Neural crest cell (in vitro differentiated cells): ENCODE measurements at regions not wholly inside any gene's neighbourhood (a gene's known extent, or its start where the extent isn't known, plus 50 kb on each side); places are given as distances from the start of the nearest gene placed in this dataset.
"Not testable (repeated sequence)": the region's sequence is repeated elsewhere in the genome, so short reads cannot be mapped to it uniquely, and the experiment has no call there.

Experiments
- DNase-seq: peaks from one replicate; pipeline ENCODE4 v3.0.0; 2021; ENCODE audit warnings: low read depth, mixed read lengths, low spot score
- H3K27ac Mint-ChIP-seq: one replicate; pipeline ENCODE4 v1.8.0; 2021; ENCODE audit warnings: mild to moderate bottlenecking, mixed read lengths; ENCODE audit not compliant: unreplicated experiment
- H3K27me3 Mint-ChIP-seq: 2 replicates; pipeline ENCODE4 v1.8.0; 2021; ENCODE audit warnings: low read depth, mild to moderate bottlenecking, mixed read lengths
- H3K36me3 Mint-ChIP-seq: 2 replicates; pipeline ENCODE4 v1.8.0; 2021; ENCODE audit warnings: low read depth, mild to moderate bottlenecking, mixed read lengths
- H3K4me1 Mint-ChIP-seq: 2 replicates; pipeline ENCODE4 v1.8.0; 2021; ENCODE audit warnings: mixed read lengths
- H3K4me3 Mint-ChIP-seq: one replicate; pipeline ENCODE4 v1.8.0; 2021; ENCODE audit warnings: mild to moderate bottlenecking, mixed read lengths
- H3K9me3 Mint-ChIP-seq: 2 replicates; pipeline ENCODE4 v1.8.0; 2021; ENCODE audit warnings: mixed read lengths
- CTCF ChIP-seq: fragments of 200-600 bp; sonication (generic); conservative IDR thresholded peaks from 2 replicates; pipeline ENCODE4 v1.5.0; 2021; ENCODE audit warnings: antibody characterized with exemption, mild to moderate bottlenecking

- no peaks in the 10 kb centered on the region for H3K4me1 Mint-ChIP-seq
These were observed 75.7 kb downstream of the TNFAIP3 start for GRCh38 chr6:137942736-137943135.

GRCh38 chr6:137944381-137944780, 77.3 kb downstream of the TNFAIP3 start:
- not testable (repeated sequence) for H3K27me3 Mint-ChIP-seq, DNase-seq, H3K36me3 Mint-ChIP-seq, H3K4me3 Mint-ChIP-seq, H3K27ac Mint-ChIP-seq, H3K9me3 Mint-ChIP-seq, H3K4me1 Mint-ChIP-seq

More at GRCh38 chr6:137942736-137943135, 75.7 kb downstream of the TNFAIP3 start:
- no peak overlapping the region for H3K27ac Mint-ChIP-seq
- H3K9me3 Mint-ChIP-seq, result peaks cover 5% of the 10 kb centered on the region
- no peak overlapping the region for H3K4me3 Mint-ChIP-seq
- DNase-seq, result no peak
- no peak for TF ChIP-seq CTCF
- H3K27me3 Mint-ChIP-seq, result no peaks in the 10 kb centered on the region
- peaks cover 6% of the 10 kb centered on the region for H3K36me3 Mint-ChIP-seq

DNA sequence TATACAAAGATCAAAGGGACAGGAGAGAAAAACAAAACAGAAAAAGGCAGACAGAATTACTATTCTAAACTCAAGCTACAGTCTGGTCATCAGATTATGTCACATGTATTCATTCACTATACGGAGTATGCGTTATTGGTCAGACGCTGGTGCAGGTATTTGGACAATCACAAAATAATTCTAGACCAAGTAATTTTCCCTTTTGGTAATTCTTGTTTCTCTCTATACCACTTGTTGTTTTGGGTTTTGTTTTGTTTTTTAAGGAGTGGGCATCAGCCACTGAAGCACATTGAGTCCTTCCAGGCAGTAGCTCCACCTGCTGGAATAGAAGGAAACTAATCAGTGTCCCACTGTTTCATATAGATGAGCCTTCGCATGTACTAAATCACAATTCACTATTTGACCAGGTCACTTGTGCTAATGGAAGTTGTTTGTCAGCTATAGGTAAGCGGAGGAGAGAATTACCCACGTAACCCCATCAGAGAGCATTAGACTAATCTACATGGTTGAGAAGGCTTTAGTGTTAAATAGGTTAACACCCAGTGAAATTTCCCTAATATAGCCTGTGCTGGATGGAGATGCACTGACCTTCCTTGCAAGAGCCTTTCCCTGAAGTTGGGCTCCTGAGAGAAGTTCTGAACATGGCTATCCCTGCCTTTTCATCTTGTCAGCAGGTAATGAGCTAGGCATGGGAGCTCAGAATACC, 77.9 kb downstream of the TNFAIP3 start:
- Mint-ChIP-seq H3K27ac (no peak overlapping the region), H3K4me1 (no peaks in the 10 kb centered on the region), H3K4me3 (no peak overlapping the region), H3K36me3 (no peaks in the 10 kb centered on the region), H3K9me3 (no peaks in the 10 kb centered on the region), H3K27me3 (no peaks in the 10 kb centered on the region)
- no peak for DNase-seq
- peak; percentile 80 for TF ChIP-seq CTCF

DNA sequence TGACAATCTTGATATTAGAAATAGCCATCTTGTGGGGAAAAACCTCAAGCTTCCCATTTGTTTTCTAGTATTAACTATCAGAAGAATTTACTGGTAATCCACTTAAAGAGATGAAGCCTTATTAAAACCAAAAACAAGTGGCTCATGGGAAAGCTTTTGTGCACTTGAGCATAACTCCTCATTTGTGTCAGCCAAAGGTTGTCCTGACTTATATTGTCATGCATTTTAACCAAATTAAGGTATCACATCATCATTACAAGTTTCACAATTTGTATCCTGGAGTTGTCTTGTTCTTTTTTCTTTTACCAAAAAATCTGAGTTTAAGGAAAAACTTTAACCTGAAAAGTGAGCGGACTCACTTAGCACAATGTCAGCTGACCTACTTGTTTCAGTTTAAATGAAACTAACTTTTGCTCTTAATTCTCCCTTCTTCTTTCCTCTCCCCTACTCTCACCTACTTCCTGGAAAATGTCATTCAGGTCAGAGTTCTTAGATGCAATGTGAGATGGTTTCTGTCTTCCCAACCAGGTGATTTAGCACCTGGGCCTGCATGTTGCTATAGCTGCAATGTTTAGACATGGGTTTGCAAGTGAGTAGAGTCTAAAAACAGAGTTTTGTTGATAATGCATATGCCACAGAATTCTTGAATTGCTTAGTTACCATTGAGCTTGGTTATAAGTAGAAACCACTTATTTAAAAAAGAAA, 82.8 kb downstream of the TNFAIP3 start:
- H3K27ac Mint-ChIP-seq, result no peak overlapping the region
- peaks cover 4% of the 10 kb centered on the region for H3K4me1 Mint-ChIP-seq
- H3K27me3 Mint-ChIP-seq, result no peaks in the 10 kb centered on the region
- H3K9me3 Mint-ChIP-seq, result peaks cover 2% of the 10 kb centered on the region
- no peak for DNase-seq
- no peak overlapping the region for H3K4me3 Mint-ChIP-seq
- no peak for TF ChIP-seq CTCF
- H3K36me3 Mint-ChIP-seq, result no peaks in the 10 kb centered on the region

- Mint-ChIP-seq H3K27me3 (no peaks in the 10 kb centered on the region), H3K36me3 (no peaks in the 10 kb centered on the region), H3K27ac (no peak overlapping the region), H3K9me3 (peaks cover 2% of the 10 kb centered on the region), H3K4me1 (peaks cover 4% of the 10 kb centered on the region), H3K4me3 (no peak overlapping the region)
- TF ChIP-seq CTCF, result no peak
- no peak for DNase-seq
These were observed 83.5 kb downstream of the TNFAIP3 start for GRCh38 chr6:137950581-137950980.

GRCh38 chr6:137951064-137951597, 84.1 kb downstream of the TNFAIP3 start:
- DNase-seq, result no peak
- no peaks in the 10 kb centered on the region for H3K36me3 Mint-ChIP-seq
- H3K9me3 Mint-ChIP-seq, result peaks cover 2% of the 10 kb centered on the region
- H3K4me3 Mint-ChIP-seq, result no peak overlapping the region
- no peaks in the 10 kb centered on the region for H3K27me3 Mint-ChIP-seq
- H3K4me1 Mint-ChIP-seq, result peaks cover 4% of the 10 kb centered on the region
- peak overlapping the region; percentile 37 for H3K27ac Mint-ChIP-seq
- TF ChIP-seq CTCF, result no peak
